WERI-Rb-1 (cell line): ENCODE measurements at regions not wholly inside any gene's neighbourhood (a gene's known extent, or its start where the extent isn't known, plus 50 kb on each side); places are given as distances from the start of the nearest gene placed in this dataset.
"Not testable (repeated sequence)": the region's sequence is repeated elsewhere in the genome, so short reads cannot be mapped to it uniquely, and the experiment has no call there.

Experiments used
- DNase-seq: peaks from one replicate; pipeline ENCODE4 v3.0.0-alpha.2; 2020
- H3K27ac ChIP-seq: fragments of 250-450 bp; sonication (Bioruptor Pico); 2 replicates; pipeline ENCODE4 v1.5.1; 2020; ENCODE audit warnings: mild to moderate bottlenecking, moderate library complexity
- H3K27me3 ChIP-seq: fragments of 250-450 bp; sonication (Bioruptor Pico); 2 replicates; pipeline ENCODE4 v1.5.1; 2021; ENCODE audit warnings: mild to moderate bottlenecking, low read depth, moderate library complexity; ENCODE audit not compliant: insufficient read depth, severe bottlenecking
- H3K36me3 ChIP-seq: fragments of 250-450 bp; sonication (Bioruptor Pico); 2 replicates; pipeline ENCODE4 v1.5.1; 2020; ENCODE audit warnings: mild to moderate bottlenecking, moderate library complexity
- H3K4me3 ChIP-seq: 2 replicates; pipeline ENCODE4 v1.5.1; 2011; ENCODE audit warnings: low read depth, mild to moderate bottlenecking, control low read depth, low read length
- H3K9me3 ChIP-seq: fragments of 250-450 bp; sonication (Bioruptor Pico); 2 replicates; pipeline ENCODE4 v1.5.1; 2021; ENCODE audit warnings: mild to moderate bottlenecking, moderate library complexity; ENCODE audit not compliant: severe bottlenecking
- TF ChIP-seq, protein P1 (sequence below): IDR thresholded peaks from 2 replicates; pipeline ENCODE4 v1.5.1; 2011; ENCODE audit warnings: low read depth, mild to moderate bottlenecking, control low read depth, inconsistent platforms, low read length

DNA sequence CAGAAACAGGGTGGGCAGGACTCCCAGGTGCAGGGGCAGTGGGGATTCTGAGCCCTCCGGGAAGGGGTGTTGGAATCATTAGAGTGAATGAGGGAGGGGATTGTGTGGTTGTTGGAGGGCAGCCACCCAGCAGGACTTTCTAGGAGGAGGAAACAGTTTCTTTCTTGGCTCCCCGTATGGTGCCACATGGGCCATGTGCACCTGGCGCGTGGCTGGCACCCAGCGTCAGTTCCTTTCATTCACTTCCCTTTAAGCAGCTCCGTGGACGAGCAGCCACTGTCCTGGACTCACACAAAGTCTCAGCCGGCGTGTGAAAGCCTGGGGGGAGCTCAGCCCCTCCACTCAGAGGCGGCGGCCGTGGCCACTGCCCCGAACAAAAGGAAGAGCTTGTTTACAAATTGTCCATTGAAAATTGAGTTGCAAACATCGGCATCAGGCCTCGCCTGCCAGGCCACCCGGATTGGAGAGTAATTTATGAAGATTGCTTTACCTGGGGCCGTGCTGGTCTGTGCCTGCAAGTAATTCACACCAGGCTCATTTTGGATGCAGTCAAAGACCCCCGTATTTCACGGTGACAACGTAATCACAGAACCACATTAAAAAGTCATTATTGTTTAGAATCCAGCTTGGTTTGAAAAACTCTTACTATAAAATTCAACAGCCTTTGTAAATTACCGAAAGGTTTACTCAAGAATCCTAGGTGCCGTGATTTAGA lies 101.7 kb upstream of the C14orf180 start:
- peaks cover 11% of the 10 kb centered on the region for H3K9me3 ChIP-seq
- no peaks in the 10 kb centered on the region for H3K36me3 ChIP-seq
- no peaks in the 10 kb centered on the region for H3K27me3 ChIP-seq
- DNase-seq: no peak
- H3K4me3 ChIP-seq: no peak overlapping the region
- TF ChIP-seq, protein P1, sequence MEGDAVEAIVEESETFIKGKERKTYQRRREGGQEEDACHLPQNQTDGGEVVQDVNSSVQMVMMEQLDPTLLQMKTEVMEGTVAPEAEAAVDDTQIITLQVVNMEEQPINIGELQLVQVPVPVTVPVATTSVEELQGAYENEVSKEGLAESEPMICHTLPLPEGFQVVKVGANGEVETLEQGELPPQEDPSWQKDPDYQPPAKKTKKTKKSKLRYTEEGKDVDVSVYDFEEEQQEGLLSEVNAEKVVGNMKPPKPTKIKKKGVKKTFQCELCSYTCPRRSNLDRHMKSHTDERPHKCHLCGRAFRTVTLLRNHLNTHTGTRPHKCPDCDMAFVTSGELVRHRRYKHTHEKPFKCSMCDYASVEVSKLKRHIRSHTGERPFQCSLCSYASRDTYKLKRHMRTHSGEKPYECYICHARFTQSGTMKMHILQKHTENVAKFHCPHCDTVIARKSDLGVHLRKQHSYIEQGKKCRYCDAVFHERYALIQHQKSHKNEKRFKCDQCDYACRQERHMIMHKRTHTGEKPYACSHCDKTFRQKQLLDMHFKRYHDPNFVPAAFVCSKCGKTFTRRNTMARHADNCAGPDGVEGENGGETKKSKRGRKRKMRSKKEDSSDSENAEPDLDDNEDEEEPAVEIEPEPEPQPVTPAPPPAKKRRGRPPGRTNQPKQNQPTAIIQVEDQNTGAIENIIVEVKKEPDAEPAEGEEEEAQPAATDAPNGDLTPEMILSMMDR: no peak
- H3K27ac ChIP-seq: no peak overlapping the region

DNA sequence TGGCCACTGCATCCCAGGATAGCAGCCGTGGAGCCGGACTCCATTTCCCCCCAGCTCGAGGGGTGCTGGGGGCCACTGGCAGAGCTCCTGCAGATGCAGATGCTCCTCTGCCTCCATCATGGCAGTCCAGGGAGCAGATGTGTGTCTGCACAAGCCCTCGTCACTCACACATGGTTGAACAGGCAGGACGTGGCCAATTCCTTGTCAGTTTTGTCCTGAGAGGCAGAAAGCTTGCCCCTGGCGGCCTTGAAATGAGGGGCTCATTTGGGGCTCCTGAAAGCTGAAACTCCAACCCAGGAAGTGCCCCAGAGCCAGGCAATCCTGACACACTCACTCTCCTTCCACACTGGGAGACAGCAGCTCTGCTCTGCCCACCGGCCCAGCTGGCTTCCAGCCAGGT lies 100.9 kb upstream of the C14orf180 start:
- H3K27me3 ChIP-seq: no peaks in the 10 kb centered on the region
- no peak overlapping the region for H3K4me3 ChIP-seq
- H3K27ac ChIP-seq: no peak overlapping the region
- H3K9me3 ChIP-seq: peaks cover 11% of the 10 kb centered on the region
- no peaks in the 10 kb centered on the region for H3K36me3 ChIP-seq
- TF ChIP-seq, protein P1: no peak
- DNase-seq: no peak

GRCh38 chr14:104479901-104480300 lies 99.7 kb upstream of the C14orf180 start:
- DNase-seq: no peak
- no peak overlapping the region for H3K4me3 ChIP-seq
- H3K36me3 ChIP-seq: no peaks in the 10 kb centered on the region
- H3K27me3 ChIP-seq: no peaks in the 10 kb centered on the region
- TF ChIP-seq, protein P1: no peak
- H3K9me3 ChIP-seq: peaks cover 11% of the 10 kb centered on the region
- H3K27ac ChIP-seq: no peak overlapping the region

DNA sequence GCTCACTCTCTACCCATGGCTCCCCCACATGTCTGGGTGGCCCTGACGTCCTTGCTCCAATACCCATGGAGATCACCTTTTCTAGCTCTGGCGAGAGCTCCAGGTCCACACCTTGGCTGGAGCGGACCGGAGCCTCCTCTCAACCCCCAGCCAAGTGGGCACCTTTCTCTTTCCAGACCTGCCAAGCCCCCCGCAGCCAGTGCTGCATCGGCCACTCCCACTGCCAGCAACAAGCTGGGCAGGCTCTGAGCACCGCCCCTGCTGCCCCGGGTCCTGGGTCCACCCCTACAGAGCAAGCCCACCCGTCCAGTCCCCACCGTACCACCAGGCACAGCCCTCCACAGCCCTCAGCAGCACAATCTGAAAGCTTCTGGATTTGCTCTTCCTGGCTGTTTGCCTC lies 98.2 kb upstream of the C14orf180 start:
- DNase-seq: no peak
- TF ChIP-seq, protein P1: no peak
- H3K36me3 ChIP-seq: no peaks in the 10 kb centered on the region
- no peaks in the 10 kb centered on the region for H3K27me3 ChIP-seq
- no peak overlapping the region for H3K4me3 ChIP-seq
- H3K27ac ChIP-seq: no peak overlapping the region
- H3K9me3 ChIP-seq: peaks cover 11% of the 10 kb centered on the region

DNA sequence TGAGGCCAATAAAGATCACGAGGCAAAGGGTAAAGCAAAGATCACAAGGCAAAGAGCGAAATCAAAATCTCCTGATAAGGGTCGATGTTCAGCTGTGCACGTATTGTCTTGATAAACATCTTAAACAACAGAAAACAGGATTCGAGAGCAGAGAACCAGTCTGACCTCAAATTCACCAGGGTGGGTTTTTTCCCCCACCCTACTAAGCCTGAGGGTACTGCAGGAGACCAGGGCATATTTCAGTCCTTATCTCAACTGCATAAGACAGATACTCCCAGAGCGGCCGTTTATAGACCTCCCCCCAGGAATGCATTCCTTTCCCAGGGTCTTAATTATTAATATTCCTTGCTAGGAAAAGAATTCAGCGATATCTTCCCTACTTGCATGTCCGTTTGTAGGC lies 97.5 kb upstream of the C14orf180 start:
- not testable (repeated sequence) for DNase-seq, H3K27me3 ChIP-seq

GRCh38 chr14:104486222-104486923 lies 93.2 kb upstream of the C14orf180 start:
- no peak overlapping the region for H3K4me3 ChIP-seq
- no peaks in the 10 kb centered on the region for H3K36me3 ChIP-seq
- H3K9me3 ChIP-seq: peaks cover 8% of the 10 kb centered on the region
- TF ChIP-seq, protein P1: no peak
- no peaks in the 10 kb centered on the region for H3K27me3 ChIP-seq
- DNase-seq: no peak
- no peak overlapping the region for H3K27ac ChIP-seq

More for the DNA sequence above, 97.5 kb upstream of the C14orf180 start:
- H3K9me3 ChIP-seq: peaks cover 11% of the 10 kb centered on the region
- H3K27ac ChIP-seq, H3K36me3 ChIP-seq, H3K4me3 ChIP-seq: not testable (repeated sequence)
